CD14-positive monocyte (primary cell): ENCODE measurements at regions not wholly inside any gene's neighbourhood (a gene's known extent, or its start where the extent isn't known, plus 50 kb on each side); places are given as distances from the start of the nearest gene placed in this dataset.

Experiments
- DNase-seq, 3 donors: peaks; one replicate each; pipeline ENCODE4 v3.0.0-alpha.2; 2011 to 2022
- H2AFZ ChIP-seq: 2 replicates; pipeline ENCODE4 v1.6.0; 2012; ENCODE audit warnings: mild to moderate bottlenecking, low read depth, low read length, inconsistent platforms; ENCODE audit not compliant: insufficient read depth, poor library complexity, severe bottlenecking
- H3K27ac ChIP-seq, 2 donors: 1 replicate in 1 of 2; 2 replicates in 1 of 2; pipeline ENCODE4 v1.5.1; 2012 to 2013; ENCODE audit warnings: low read length in 2 of 2, control low read depth in 1 of 2, inconsistent platforms in 1 of 2, low read depth in 1 of 2, mild to moderate bottlenecking in 1 of 2
- H3K27me3 ChIP-seq, 2 donors: one replicate each; pipeline versions ENCODE4 v1.6.0 to v1.6.1; 2011 to 2013; ENCODE audit warnings: low read length in 2 of 2; ENCODE audit not compliant: control insufficient read depth in 2 of 2, insufficient read depth in 2 of 2
- H3K36me3 ChIP-seq, 2 donors: replicated peaks in 1 of 2; 1 replicate in 1 of 2; 2 replicates in 1 of 2; pipeline versions ENCODE4 v1.5.1 to v1.6.1; 2012 to 2013; ENCODE audit warnings: low read length in 2 of 2, control low read depth in 1 of 2, inconsistent platforms in 1 of 2, mild to moderate bottlenecking in 1 of 2; ENCODE audit not compliant: insufficient read depth in 2 of 2, control insufficient read depth in 1 of 2
- H3K4me1 ChIP-seq, 2 donors: 1 replicate in 1 of 2; 2 replicates in 1 of 2; pipeline versions ENCODE4 v1.5.1 to v1.6.1; 2012 to 2013; ENCODE audit warnings: low read length in 2 of 2, control low read depth in 1 of 2, inconsistent platforms in 1 of 2, mild to moderate bottlenecking in 1 of 2, moderate library complexity in 1 of 2; ENCODE audit not compliant: insufficient read depth in 2 of 2, control insufficient read depth in 1 of 2
- H3K4me2 ChIP-seq: replicated peaks from 2 replicates; pipeline ENCODE3; 2012; ENCODE audit warnings: low read length, moderate library complexity, mild to moderate bottlenecking; ENCODE audit not compliant: poor library complexity, severe bottlenecking; ENCODE audit errors: extremely low read depth
- H3K4me3 ChIP-seq, 3 experiments: fragments of 200-600 bp in 1 of 3; sonication (generic) in 1 of 3; replicated peaks in 1 of 3; 1 replicate in 2 of 3; 2 replicates in 1 of 3; pipeline ENCODE4 v1.5.1; 2011 to 2013; ENCODE audit warnings: low read length in 3 of 3, mild to moderate bottlenecking in 3 of 3, control low read depth in 2 of 3, low read depth in 2 of 3, inconsistent platforms in 1 of 3, moderate library complexity in 1 of 3
- H3K79me2 ChIP-seq: 2 replicates; pipeline ENCODE4 v1.6.0; 2012; ENCODE audit warnings: mild to moderate bottlenecking, control low read depth, inconsistent platforms, low read length, moderate library complexity; ENCODE audit not compliant: insufficient read depth
- H3K9ac ChIP-seq: 2 replicates; pipeline ENCODE4 v1.6.0; 2017; ENCODE audit warnings: low read length, mild to moderate bottlenecking; ENCODE audit not compliant: insufficient read depth, poor library complexity, severe bottlenecking
- H3K9me3 ChIP-seq, 2 donors: replicated peaks in 1 of 2; 1 replicate in 1 of 2; 2 replicates in 1 of 2; pipeline versions ENCODE4 v1.5.1 to v1.6.1; 2012 to 2013; ENCODE audit warnings: low read length in 2 of 2, control low read depth in 1 of 2; ENCODE audit not compliant: control insufficient read depth in 1 of 2, insufficient read depth in 1 of 2
- H4K20me1 ChIP-seq: 2 replicates; pipeline ENCODE4 v1.6.0; 2012; ENCODE audit warnings: mild to moderate bottlenecking, low read length, control low read depth, moderate library complexity; ENCODE audit not compliant: insufficient read depth
- H3K27ac Mint-ChIP-seq, 7 donors: one replicate each; pipeline ENCODE4 v1.8.0; 2020; ENCODE audit warnings: mild to moderate bottlenecking in 7 of 7, mixed read lengths in 7 of 7, moderate library complexity in 6 of 7, inconsistent platforms in 2 of 7
- H3K27me3 Mint-ChIP-seq, 3 donors: one replicate each; pipeline ENCODE4 v1.8.0; 2021 to 2022; ENCODE audit warnings: low read depth in 3 of 3, mild to moderate bottlenecking in 3 of 3, mixed read lengths in 3 of 3, moderate library complexity in 3 of 3, inconsistent platforms in 1 of 3
- H3K36me3 Mint-ChIP-seq, 2 donors: one replicate each; pipeline ENCODE4 v1.8.0; 2020; ENCODE audit warnings: mixed read lengths in 2 of 2, inconsistent platforms in 1 of 2, mild to moderate bottlenecking in 1 of 2
- H3K4me1 Mint-ChIP-seq: one replicate; pipeline ENCODE4 v1.8.0; 2020; ENCODE audit warnings: mild to moderate bottlenecking, mixed read lengths
- H3K4me3 Mint-ChIP-seq, 2 donors: one replicate each; pipeline ENCODE4 v1.8.0; 2020; ENCODE audit warnings: mild to moderate bottlenecking in 2 of 2, mixed read lengths in 2 of 2, moderate library complexity in 1 of 2
- H3K9me3 Mint-ChIP-seq, 7 donors: one replicate each; pipeline ENCODE4 v1.8.0; 2020 to 2022; ENCODE audit warnings: mixed read lengths in 7 of 7, mild to moderate bottlenecking in 6 of 7, moderate library complexity in 6 of 7, inconsistent platforms in 2 of 7
- CTCF ChIP-seq: fragments of 200-600 bp; IDR thresholded peaks from one replicate; pipeline ENCODE4 v1.8.0; 2022; ENCODE audit warnings: antibody characterized with exemption, mild to moderate bottlenecking
- WGBS: methylation state at CpG from one replicate; pipeline ENCODE4 v1.1.5; 2013; ENCODE audit warnings: missing lambda C conversion rate; ENCODE audit not compliant: insufficient coverage; 5-methylcytosine and 5-hydroxymethylcytosine counted together
- intact Hi-C, 2 donors: fragments of 100-400 bp; cut with micrococcal nuclease; formaldehyde crosslinking; loops; one replicate each; pipeline versions ENCODE4 v1.15.0 to v1.15.1; 2023

- Histone ChIP-seq H3K36me3 (no peaks in the 10 kb centered on the region), H3K9me3 (peaks cover 11 to 18% of the 10 kb centered on the region in 2 donors), H3K9ac (no peak overlapping the region), H3K27ac (no peak overlapping the region), H4K20me1 (no peaks in the 10 kb centered on the region), H3K4me3 (no peak overlapping the region), H2AFZ (no peak overlapping the region), H3K4me2 (no peak overlapping the region), H3K79me2 (no peaks in the 10 kb centered on the region), H3K27me3 (no peaks in the 10 kb centered on the region), H3K4me1 (peaks cover 47 to 51% of the 10 kb centered on the region in 2 donors)
- Mint-ChIP-seq H3K4me3 (no peak overlapping the region), H3K27me3 (peaks cover 0 to 3% (median 0%) of the 10 kb centered on the region in 3 donors), H3K4me1 (peaks cover 39% of the 10 kb centered on the region), H3K9me3 (peaks cover 8 to 37% (median 23%) of the 10 kb centered on the region in 7 donors), H3K36me3 (peaks cover 0 to 5% of the 10 kb centered on the region in 2 donors), H3K27ac (peak overlapping the region in 4 of 7 donors; percentile 26 to 75 (median 40))
- intact Hi-C loops, result no loop called here
- peak in 1 of 3 donors; percentile 17 for DNase-seq
- no peak for TF ChIP-seq CTCF
- WGBS, result 92% methylated on average over 1 of the region's 4 CpGs
Measured at GRCh38 chr20:47428851-47429336, 72.4 kb upstream of the ZMYND8 start.

- Histone ChIP-seq H4K20me1 (no peaks in the 10 kb centered on the region), H3K4me1 (peaks cover 47 to 51% of the 10 kb centered on the region in 2 donors), H3K9me3 (peaks cover 11 to 18% of the 10 kb centered on the region in 2 donors), H3K4me3 (no peak overlapping the region), H3K27me3 (no peaks in the 10 kb centered on the region), H3K27ac (no peak overlapping the region), H2AFZ (no peak overlapping the region), H3K36me3 (no peaks in the 10 kb centered on the region), H3K4me2 (no peak overlapping the region), H3K79me2 (no peaks in the 10 kb centered on the region), H3K9ac (no peak overlapping the region)
- no peak for TF ChIP-seq CTCF
- Mint-ChIP-seq H3K4me3 (no peak overlapping the region), H3K27me3 (peaks cover 0 to 3% (median 0%) of the 10 kb centered on the region in 3 donors), H3K4me1 (peaks cover 42% of the 10 kb centered on the region), H3K27ac (peak overlapping the region in 2 of 7 donors; percentile 26 to 38), H3K9me3 (peaks cover 8 to 37% (median 23%) of the 10 kb centered on the region in 7 donors), H3K36me3 (peaks cover 0 to 5% of the 10 kb centered on the region in 2 donors)
- DNase-seq, result no peak
- WGBS, result no CpG with 5 or more reads among the region's 3 CpGs
- intact Hi-C loops, result no loop called here
Measured at GRCh38 chr20:47429409-47429808, 72.3 kb upstream of the NCOA3 start.
